ENCODE measurements at regions not wholly inside any gene's neighbourhood (a gene's known extent, or its start where the extent isn't known, plus 50 kb on each side); places are given as distances from the start of the nearest gene placed in this dataset.
"Not testable (repeated sequence)": the region's sequence is repeated elsewhere in the genome, so short reads cannot be mapped to it uniquely, and the experiment has no call there.

DNA sequence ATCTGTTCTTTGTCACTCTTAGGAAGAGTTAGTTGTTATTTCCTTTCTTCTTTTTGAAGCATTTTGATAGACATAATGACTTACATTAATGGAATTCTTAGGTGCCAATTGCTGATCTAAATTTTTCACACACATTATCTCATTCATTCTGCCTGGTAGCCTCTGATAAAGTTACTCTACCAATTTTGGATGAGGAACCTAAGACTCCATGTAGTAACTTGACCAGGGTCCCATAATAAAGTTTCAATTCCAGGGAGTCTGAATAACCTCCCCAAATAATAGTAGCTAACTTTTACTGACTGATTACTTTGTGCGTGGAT lies 73.2 kb upstream of the CITED2 start:
- no peaks in the 10 kb centered on the region for H3K36me3 ChIP-seq
- no peaks in the 10 kb centered on the region for H3K9me3 ChIP-seq
- H3K27ac ChIP-seq = no peak overlapping the region
- DNase-seq = no peak
- H3K27me3 ChIP-seq (ENCODE audit: low read depth) = no peaks in the 10 kb centered on the region
- intact Hi-C loops (cut with DNase I) = no loop called here
- no peak overlapping the region for H3K4me3 ChIP-seq
- no peaks in the 10 kb centered on the region for H3K4me1 ChIP-seq
- ATAC-seq = no peak
- TF ChIP-seq, protein P1, sequence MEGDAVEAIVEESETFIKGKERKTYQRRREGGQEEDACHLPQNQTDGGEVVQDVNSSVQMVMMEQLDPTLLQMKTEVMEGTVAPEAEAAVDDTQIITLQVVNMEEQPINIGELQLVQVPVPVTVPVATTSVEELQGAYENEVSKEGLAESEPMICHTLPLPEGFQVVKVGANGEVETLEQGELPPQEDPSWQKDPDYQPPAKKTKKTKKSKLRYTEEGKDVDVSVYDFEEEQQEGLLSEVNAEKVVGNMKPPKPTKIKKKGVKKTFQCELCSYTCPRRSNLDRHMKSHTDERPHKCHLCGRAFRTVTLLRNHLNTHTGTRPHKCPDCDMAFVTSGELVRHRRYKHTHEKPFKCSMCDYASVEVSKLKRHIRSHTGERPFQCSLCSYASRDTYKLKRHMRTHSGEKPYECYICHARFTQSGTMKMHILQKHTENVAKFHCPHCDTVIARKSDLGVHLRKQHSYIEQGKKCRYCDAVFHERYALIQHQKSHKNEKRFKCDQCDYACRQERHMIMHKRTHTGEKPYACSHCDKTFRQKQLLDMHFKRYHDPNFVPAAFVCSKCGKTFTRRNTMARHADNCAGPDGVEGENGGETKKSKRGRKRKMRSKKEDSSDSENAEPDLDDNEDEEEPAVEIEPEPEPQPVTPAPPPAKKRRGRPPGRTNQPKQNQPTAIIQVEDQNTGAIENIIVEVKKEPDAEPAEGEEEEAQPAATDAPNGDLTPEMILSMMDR (IDR thresholded peaks at IDR 0.05) = no peak

DNA sequence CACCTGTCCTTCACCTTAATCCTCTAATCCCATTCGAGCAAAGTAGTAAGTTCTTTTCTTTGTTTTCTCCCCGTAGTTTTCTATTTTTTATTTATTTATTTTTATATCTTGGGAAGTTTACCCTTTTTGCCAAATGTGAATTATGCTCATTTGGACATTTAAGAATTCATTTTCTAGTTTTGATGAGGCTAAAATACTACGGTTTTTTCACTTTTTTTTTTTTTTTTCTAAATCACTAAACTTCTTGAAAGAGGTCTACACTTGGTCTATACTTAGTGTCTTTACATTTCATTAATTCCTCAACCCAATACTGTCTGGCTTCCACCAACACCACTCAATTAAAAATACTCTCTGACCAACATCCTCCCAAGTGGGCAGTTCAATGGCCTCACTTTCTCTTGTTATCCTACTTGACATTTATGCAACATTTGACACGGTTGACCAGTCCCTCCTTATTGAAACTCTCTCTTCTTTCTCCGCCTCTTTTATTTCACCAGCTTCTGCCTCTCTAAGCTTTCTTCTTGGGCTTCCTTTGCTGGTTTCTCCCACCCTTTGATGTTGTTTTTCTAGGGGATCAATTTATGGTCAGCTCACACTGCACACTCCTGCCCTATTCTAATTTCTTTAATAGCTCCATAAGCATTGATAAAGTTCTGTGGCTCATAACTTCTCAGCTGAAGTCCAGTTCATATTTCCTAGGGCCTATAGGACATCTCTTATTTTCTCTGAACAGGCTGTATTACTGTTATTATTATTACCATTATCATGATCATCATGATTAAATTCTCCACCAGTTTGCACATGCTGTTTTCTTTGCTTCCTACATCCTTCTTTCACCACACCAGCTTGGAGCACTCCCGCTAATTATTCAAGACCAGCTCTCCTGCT lies 72.6 kb upstream of the CITED2 start:
- Histone ChIP-seq H3K27ac (no peak overlapping the region), H3K36me3 (no peaks in the 10 kb centered on the region), H3K4me1 (no peaks in the 10 kb centered on the region), H3K9me3 (no peaks in the 10 kb centered on the region), H3K4me3 (no peak overlapping the region), H3K27me3 (ENCODE audit: low read depth) (no peaks in the 10 kb centered on the region)
- ATAC-seq (no peak), DNase-seq (no peak)
- TF ChIP-seq, protein P1 (IDR thresholded peaks at IDR 0.05) = no peak
- intact Hi-C loops (cut with DNase I) = no loop called here

DNA sequence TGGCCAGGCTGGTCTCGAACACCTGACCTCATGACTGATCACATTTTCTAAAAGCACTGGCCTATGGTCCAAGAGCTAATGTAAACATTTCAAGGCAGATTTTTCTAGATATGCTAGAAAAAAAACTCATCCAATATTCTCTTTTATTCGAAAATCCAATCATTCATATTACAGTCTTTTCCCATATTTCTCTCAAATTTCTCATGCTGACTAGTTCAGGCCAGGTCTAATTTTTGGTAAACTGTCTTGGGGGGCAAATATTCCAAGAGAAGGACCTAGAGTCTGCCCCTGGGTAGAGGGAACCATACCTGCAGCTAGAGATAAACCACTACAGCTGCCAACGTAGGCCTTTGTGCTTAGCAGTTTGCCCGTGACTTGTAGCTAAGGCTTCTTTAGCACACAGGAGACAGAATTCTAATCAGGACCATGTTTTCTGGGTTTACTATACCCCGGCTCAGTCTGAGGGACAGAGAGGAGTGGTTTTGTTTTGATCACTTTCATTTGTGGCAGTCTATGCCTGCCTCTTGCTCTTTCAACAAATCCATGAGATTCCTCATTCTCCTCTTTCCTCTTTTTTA lies 71.8 kb upstream of the CITED2 start:
- H3K27ac ChIP-seq = no peak overlapping the region
- ATAC-seq (no peak), DNase-seq (no peak)
- no peaks in the 10 kb centered on the region for H3K9me3 ChIP-seq
- intact Hi-C loops (cut with DNase I) = no loop called here
- H3K4me1 ChIP-seq = no peaks in the 10 kb centered on the region
- H3K27me3 ChIP-seq (ENCODE audit: low read depth) = no peaks in the 10 kb centered on the region
- TF ChIP-seq, protein P1 (IDR thresholded peaks at IDR 0.05) = no peak
- no peaks in the 10 kb centered on the region for H3K36me3 ChIP-seq
- H3K4me3 ChIP-seq = no peak overlapping the region

DNA sequence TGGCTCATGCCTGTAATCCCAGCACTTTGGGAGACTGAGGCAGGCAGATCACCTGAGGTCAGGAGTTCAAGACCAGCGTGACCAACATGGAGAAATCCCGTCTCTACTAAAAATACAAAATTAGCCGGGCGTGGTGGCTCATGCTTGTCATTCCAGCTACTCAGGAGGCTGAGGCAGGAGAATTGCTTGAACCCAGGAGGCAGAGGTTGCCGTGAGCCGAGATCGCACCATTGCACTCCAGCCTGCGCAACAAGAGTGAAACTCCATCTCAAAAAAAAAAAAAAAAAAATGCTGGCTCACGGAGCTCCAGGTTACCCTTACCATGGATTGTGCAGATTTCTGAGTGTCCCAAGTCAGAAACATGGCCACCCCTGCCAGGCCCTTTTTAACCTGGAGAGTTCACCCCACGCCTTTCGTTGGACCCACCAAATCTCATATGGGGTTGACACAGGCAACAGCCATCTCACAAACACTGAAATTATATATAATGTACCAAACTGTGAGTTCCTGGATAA lies 69.9 kb upstream of the CITED2 start:
- H3K27ac ChIP-seq; H3K27me3 ChIP-seq (ENCODE audit: low read depth); H3K4me1 ChIP-seq; DNase-seq; H3K4me3 ChIP-seq; H3K9me3 ChIP-seq; intact Hi-C loops (cut with DNase I); H3K36me3 ChIP-seq; ATAC-seq: not testable (repeated sequence)

DNA sequence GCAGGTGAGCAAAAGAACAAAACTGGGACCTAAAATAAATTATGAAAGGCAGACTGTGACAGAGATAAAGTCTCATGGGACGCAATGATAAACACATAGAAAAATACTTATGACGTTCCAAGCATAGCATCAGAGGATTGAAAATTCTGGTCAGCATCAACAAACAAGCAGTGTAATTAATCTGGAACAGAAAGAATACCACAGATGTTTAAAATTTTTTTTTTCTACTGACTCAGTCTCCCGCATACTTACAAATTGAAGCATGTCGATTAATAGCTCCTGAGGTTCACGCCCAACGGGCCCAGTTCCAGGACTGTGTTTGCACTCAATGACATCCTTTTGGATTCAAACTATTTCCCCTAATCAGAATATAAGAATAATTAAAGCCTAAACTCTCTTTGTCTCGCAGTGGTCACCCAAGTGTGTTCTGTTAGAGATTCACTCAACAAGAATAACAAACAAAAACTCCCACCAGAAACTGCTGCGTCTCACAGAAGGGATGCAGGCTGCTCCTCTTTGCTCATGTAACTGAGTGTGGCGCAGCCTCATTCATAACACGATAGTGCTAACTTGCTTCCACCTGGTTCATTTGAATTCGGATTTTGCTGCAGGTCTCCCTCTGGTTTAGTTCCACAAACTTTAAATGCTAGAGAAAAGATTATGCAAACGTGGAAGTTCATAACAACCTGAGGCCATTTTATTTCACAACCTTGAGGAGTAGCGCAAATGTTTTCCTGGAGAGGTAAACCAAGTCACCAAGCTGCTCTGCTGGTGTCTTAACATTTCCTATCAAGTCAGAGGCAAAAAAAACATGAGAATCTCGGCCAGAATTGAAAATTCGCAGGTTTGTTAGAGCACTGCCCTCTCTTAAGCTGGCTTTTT lies 69.0 kb upstream of the CITED2 start:
- Histone ChIP-seq H3K9me3 (no peaks in the 10 kb centered on the region), H3K4me1 (no peaks in the 10 kb centered on the region), H3K36me3 (no peaks in the 10 kb centered on the region), H3K27ac (no peak overlapping the region), H3K4me3 (no peak overlapping the region), H3K27me3 (ENCODE audit: low read depth) (no peaks in the 10 kb centered on the region)
- ATAC-seq = no peak
- no peak for DNase-seq
- intact Hi-C loops (cut with DNase I) = no loop called here
- TF ChIP-seq, protein P1 (IDR thresholded peaks at IDR 0.05) = no peak

All from lower lobe of right lung (tissue), 2 donors.